GM21717 (cell line): ENCODE measurements at regions not wholly inside any gene's neighbourhood (a gene's known extent, or its start where the extent isn't known, plus 50 kb on each side); places are given as distances from the start of the nearest gene placed in this dataset.
"Not testable (repeated sequence)": the region's sequence is repeated elsewhere in the genome, so short reads cannot be mapped to it uniquely, and the experiment has no call there.

Experiments
- ATAC-seq: cut with Tn5 transposase; IDR thresholded peaks from one replicate; pipeline ENCODE4 v1.9.1; 2021; ENCODE audit warnings: mild to moderate bottlenecking, moderate library complexity; ENCODE audit not compliant: unreplicated experiment

DNA sequence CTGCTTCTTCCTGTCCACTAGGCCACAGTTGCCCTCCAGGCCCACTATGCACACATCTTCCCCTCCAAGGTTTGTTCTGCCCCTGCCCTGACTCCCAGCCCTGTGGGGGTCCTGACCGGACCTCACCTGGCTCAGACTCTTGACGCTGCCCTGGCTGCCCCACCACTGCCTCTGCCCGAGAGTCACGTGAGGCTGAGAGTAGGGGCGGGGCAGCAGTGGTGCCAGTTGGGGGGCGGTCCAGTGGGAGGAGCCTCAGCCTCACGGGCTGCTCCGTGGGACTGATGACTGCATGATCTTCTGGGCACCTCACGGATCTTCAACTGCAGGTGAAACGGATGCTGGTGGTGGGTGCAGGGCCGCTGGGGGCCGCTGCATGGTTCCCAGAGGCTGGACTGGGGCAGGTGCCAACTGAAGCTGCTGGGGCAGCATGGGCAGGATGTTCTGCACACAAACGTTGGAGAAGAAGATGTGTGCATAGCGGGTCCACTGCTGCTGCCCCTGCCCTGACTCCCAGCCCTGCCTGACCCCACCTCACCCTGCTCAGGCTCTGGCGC, 77.6 kb downstream of the HHIPL2 start:
- not testable (repeated sequence) for ATAC-seq

- ATAC-seq: no peak
These were observed 81.6 kb downstream of the HHIPL2 start for GRCh38 chr1:222466150-222466865.

DNA sequence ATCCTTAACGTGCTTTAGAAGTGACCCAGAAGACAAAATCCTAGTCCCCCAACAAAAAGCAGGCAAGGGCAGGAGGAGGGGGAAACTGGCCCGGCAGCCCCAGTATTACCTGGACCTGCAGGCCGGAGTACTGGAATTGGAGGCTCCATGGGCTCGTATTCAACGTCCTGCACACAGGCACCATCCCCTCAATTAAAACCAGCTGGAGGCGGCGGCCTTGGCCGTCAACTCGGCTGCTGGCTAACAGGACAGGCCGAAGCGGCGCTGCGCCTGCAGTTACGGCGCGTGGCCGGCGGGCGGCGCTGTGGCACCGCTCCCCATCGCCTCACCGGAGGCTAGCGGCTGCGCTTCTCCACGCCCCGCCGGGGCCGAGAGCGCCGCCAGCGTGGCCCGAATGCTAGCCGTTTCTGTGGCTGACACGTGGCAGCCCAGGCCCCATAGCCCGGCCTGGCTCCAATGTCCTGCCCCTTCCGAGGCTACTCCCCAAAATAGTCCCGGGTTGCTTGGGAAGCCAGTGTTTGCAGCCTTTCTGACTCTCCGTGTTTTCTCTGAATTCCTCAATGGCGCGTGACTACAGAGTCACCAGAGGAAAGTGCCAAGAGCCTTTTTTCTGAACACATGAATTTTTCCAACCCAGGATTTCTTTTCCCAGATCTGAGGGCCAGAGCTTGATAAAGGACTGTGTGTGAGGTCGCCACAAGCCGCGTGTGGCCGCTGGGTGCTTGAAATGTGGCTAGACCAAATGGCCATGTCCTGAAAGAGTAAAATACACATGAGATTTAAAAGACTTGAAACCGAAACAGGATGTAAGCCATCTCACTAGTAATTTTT, 82.5 kb downstream of the HHIPL2 start:
- peak; percentile 97 for ATAC-seq

- ATAC-seq: peak; percentile 28
These were observed 83.1 kb downstream of the HHIPL2 start for GRCh38 chr1:222464841-222465210.

- no peak for ATAC-seq
These were observed 84.7 kb downstream of the HHIPL2 start for GRCh38 chr1:222463059-222463730.

DNA sequence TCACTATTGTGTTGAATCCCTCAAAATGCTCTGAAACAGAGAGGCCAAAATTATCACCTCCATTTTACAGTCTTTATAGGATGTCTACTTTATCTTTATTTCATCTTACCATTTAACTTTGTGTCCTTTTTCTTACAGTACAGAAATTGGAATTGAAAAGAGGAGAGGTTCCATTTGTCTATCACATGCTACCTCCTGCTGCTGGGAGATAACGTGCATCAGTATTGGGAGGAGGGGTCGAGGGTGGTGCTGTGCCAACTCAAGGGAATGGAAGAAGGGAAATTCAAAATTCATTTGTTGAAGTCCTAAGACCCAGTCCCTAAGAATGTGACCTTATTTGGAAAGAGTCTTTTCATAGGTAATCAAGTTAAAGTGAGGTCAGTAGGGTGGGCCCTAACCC, 85.3 kb downstream of the HHIPL2 start:
- ATAC-seq: no peak

GRCh38 chr1:222461941-222462340, 86.0 kb downstream of the HHIPL2 start:
- ATAC-seq: no peak

GRCh38 chr1:222459652-222460051, 88.3 kb downstream of the HHIPL2 start:
- ATAC-seq: no peak

DNA sequence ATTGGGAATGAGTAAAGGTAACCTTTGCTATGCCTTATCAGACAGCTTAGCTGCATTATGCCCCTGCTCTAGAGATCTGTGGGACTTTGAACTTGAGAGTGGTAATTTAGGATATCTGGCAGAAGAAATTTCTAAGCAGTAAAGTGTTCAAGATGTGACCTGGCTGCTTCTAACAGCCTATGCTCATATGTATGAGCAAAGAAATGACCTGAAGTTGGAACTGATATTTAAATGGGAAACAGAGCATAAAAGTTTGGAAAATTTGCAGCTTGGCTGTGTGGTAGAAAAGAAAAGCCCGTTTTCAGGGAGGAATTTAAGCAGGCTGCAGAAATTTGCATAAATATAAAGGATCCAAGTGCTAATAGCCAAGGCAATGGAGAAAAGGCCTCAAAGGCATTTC, 90.4 kb downstream of the HHIPL2 start:
- ATAC-seq: no peak

GRCh38 chr1:222457084-222457483, 90.8 kb downstream of the HHIPL2 start:
- ATAC-seq: no peak

- ATAC-seq: peak; percentile 96
These were observed 92.6 kb downstream of the HHIPL2 start for GRCh38 chr1:222455188-222455879.

DNA sequence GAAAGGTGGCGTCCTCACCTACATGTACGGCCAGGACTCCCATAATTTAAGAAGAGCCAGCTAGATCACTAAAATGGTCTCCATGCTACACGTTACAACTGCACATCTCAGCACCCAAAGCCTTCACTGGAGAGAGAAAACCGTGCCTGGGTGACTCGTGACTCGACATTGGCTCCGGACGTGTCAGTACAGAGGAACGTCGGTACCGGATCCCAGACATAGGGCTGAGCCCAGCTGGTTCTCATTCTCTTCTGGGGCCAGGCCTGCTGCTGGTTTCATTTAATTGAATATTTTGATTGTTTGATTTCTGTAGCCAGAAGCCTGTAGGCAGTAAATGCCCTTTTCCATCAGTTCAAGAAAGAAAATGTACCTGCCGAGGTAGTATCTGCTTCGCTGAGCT, 93.1 kb downstream of the HHIPL2 start:
- ATAC-seq: peak; percentile 9

- no peak for ATAC-seq
These were observed 93.7 kb downstream of the HHIPL2 start for GRCh38 chr1:222454186-222454585.

GRCh38 chr1:222452031-222452430, 95.9 kb downstream of the HHIPL2 start:
- no peak for ATAC-seq

GRCh38 chr1:222443566-222443965, 104.3 kb downstream of the HHIPL2 start:
- ATAC-seq: no peak

DNA sequence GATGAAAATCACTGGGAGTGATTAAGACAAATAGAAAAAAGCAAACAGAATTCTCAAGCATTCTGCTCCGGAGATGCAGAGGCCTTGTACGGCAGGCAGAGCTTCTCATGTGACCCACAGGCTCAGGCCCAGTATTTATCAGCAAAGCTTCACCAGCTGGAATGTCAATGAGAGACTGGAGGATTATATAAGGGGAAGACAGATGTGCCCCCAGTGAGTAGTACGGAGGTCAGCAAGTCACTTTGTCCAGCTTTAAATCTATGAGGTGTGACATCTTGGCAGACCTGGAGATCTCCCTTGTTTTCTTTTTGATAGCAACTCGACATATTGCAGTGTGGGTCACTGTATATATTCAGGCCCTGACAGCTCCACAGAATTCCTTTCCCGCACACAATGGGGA, 106.8 kb downstream of the HHIPL2 start:
- ATAC-seq: no peak

GRCh38 chr1:222424826-222425225, 123.1 kb downstream of the HHIPL2 start:
- ATAC-seq: no peak

DNA sequence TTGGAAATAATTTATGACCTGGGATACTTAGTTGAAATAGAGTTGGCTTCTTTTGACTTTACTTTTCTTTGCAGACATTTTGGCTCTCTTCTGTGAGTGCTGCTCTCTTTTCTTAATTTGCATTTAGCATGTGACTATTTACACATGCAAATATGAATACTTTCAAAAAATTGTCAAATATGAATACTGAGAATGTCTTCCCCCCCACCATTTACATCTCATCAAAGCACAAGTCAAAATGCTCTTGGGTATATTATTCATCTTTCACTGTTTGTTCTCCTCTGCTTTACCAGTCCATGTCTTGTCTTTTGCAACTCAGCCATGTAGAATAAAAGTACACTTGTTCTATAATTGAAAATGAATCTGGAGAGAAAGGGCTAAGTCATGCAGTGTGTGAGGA, 126.5 kb downstream of the HHIPL2 start:
- ATAC-seq: no peak

DNA sequence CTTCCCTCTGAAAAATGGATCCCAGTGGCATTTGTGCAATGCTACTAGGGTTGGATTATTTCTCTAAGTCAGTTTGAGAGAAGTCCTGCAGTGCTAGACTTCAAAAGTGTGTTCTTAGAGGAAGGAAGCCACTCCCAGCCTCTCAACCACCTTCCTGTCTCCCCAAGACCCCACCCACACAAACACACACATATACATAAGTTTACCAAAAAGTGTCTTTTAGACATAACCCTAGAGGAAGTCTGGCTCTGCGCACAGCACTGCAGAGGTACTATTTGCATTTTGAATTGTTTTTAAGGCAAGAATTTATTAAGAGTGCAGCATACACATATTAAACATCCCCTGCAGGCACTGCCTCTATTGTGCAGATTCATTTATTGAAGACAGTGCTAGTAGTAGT, 127.3 kb downstream of the HHIPL2 start:
- ATAC-seq: no peak

- no peak for ATAC-seq
These were observed 129.2 kb downstream of the HHIPL2 start for GRCh38 chr1:222418654-222419053.

DNA sequence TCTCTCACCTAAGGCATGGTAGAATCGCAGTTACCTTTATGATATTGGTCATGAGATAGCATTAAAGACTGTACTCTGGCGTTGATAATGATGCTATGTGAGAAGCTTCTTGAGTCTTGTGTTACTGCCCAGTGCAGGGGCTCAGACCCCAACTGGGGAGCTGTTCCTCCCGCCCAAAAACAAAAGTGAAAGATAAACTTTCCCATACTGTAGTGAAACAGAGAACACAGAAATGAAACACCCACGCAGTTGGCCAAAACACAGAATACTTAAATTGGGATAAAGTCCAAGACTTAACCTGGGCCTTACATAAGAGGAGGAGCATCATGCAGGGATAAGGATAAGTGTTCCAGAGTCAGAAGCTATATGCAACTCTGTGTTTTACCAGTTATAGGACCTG, 130.6 kb downstream of the HHIPL2 start:
- ATAC-seq: no peak
